Calu3 (cell line): ENCODE measurements at regions not wholly inside any gene's neighbourhood (a gene's known extent, or its start where the extent isn't known, plus 50 kb on each side); places are given as distances from the start of the nearest gene placed in this dataset.
A peak's percentile ranks its signal among the peaks of the same experiment; 100 is the strongest.

Source experiments
- BruUV-seq: library from RNA; stranded (reverse); fragments of 400-500 nt; replicated peaks from 2 replicates; lab custom pipeline; 2021; lab: Mats Ljungman, UMichigan
- CTCF ChIA-PET: fragments of 300-600 bp; sonication (Branson Sonifier 250); formaldehyde crosslinking; loops from one replicate; lab custom pipeline; 2022; ENCODE audit warnings: antibody characterized with exemption; lab: Charles Lee
- DNase-seq: peaks from one replicate; pipeline ENCODE4 v3.0.0; 2022
- H3K27ac Mint-ChIP-seq: one replicate; pipeline ENCODE4 v1.8.0; 2022; ENCODE audit warnings: mixed read lengths; ENCODE audit not compliant: unreplicated experiment
- H3K27me3 Mint-ChIP-seq: one replicate; pipeline ENCODE4 v1.8.0; 2022; ENCODE audit warnings: mixed read lengths; ENCODE audit not compliant: unreplicated experiment
- H3K36me3 Mint-ChIP-seq: one replicate; pipeline ENCODE4 v1.8.0; 2022; ENCODE audit warnings: mild to moderate bottlenecking, moderate library complexity, mixed read lengths; ENCODE audit not compliant: insufficient read depth, unreplicated experiment
- H3K4me1 Mint-ChIP-seq: one replicate; pipeline ENCODE4 v1.8.0; 2022; ENCODE audit warnings: mild to moderate bottlenecking, low read depth, mixed read lengths; ENCODE audit not compliant: unreplicated experiment
- H3K4me3 Mint-ChIP-seq: one replicate; pipeline ENCODE4 v1.8.0; 2022; ENCODE audit warnings: mild to moderate bottlenecking, low read depth, moderate library complexity, mixed read lengths; ENCODE audit not compliant: unreplicated experiment
- H3K9me3 Mint-ChIP-seq: one replicate; pipeline ENCODE4 v1.8.0; 2022; ENCODE audit warnings: low read depth, mixed read lengths; ENCODE audit not compliant: unreplicated experiment
- CTCF ChIP-seq: fragments of 200-600 bp; IDR thresholded peaks from one replicate; pipeline ENCODE4 v1.8.0; 2022; ENCODE audit warnings: antibody characterized with exemption; ENCODE audit not compliant: unreplicated experiment
- intact Hi-C: fragments of 100-400 bp; cut with micrococcal nuclease; formaldehyde crosslinking; loops from one replicate; pipeline ENCODE4 v1.10.0; 2022; ENCODE audit not compliant: unreplicated experiment

- intact Hi-C loops, result no loop called here
- H3K27ac Mint-ChIP-seq, result no peak overlapping the region
- H3K4me1 Mint-ChIP-seq, result no peaks in the 10 kb centered on the region
- H3K36me3 Mint-ChIP-seq, result no peaks in the 10 kb centered on the region
- no TSS peak for BruUV-seq
- no peak for TF ChIP-seq CTCF
- no peaks in the 10 kb centered on the region for H3K9me3 Mint-ChIP-seq
- DNase-seq, result peak; percentile 20
- CTCF ChIA-PET, result interaction anchor here (0.6 to 2.6 kb wide), 2 partner anchors 10 to 323 kb away, joined by 4 to 8 read pairs; no protein-coding TSS in a partner anchor
- H3K4me3 Mint-ChIP-seq, result no peak overlapping the region
- H3K27me3 Mint-ChIP-seq, result peaks cover 95% of the 10 kb centered on the region
Observed at GRCh38 chr17:74008196-74008595, 195.3 kb upstream of the RPL38 start.

GRCh38 chr17:74009056-74009625 lies 194.3 kb upstream of the RPL38 start:
- no peak for DNase-seq
- Mint-ChIP-seq H3K4me3 (no peak overlapping the region), H3K4me1 (no peaks in the 10 kb centered on the region), H3K27ac (no peak overlapping the region), H3K9me3 (no peaks in the 10 kb centered on the region), H3K27me3 (peaks cover 95% of the 10 kb centered on the region), H3K36me3 (no peaks in the 10 kb centered on the region)
- intact Hi-C loops, result no loop called here
- CTCF ChIA-PET, result interaction anchor here (2.6 kb wide), 1 partner anchor 11 kb away, joined by 8 read pairs; no protein-coding TSS in a partner anchor
- no TSS peak for BruUV-seq
- TF ChIP-seq CTCF, result no peak

- intact Hi-C loops, result no loop called here
- H3K27me3 Mint-ChIP-seq, result peaks cover 95% of the 10 kb centered on the region
- BruUV-seq, result no TSS peak
Observed at GRCh38 chr17:74010903-74011302, 192.6 kb upstream of the RPL38 start.

GRCh38 chr17:74011966-74012365 lies 191.5 kb upstream of the RPL38 start:
- Mint-ChIP-seq H3K4me1 (no peaks in the 10 kb centered on the region), H3K27me3 (peaks cover 100% of the 10 kb centered on the region), H3K36me3 (no peaks in the 10 kb centered on the region), H3K27ac (no peak overlapping the region), H3K9me3 (no peaks in the 10 kb centered on the region), H3K4me3 (no peak overlapping the region)
- intact Hi-C loops, result no loop called here
- BruUV-seq, result no TSS peak
- no peak for TF ChIP-seq CTCF
- CTCF ChIA-PET, result interaction anchor here (0.7 kb wide), 1 partner anchor 418 kb away, joined by 3 read pairs; no protein-coding TSS in a partner anchor
- DNase-seq, result no peak

More at GRCh38 chr17:74010903-74011302, 192.6 kb upstream of the RPL38 start:
- TF ChIP-seq CTCF, result no peak
- Mint-ChIP-seq H3K9me3 (no peaks in the 10 kb centered on the region), H3K4me1 (no peaks in the 10 kb centered on the region), H3K4me3 (no peak overlapping the region), H3K36me3 (no peaks in the 10 kb centered on the region), H3K27ac (no peak overlapping the region)
- CTCF ChIA-PET, result no interaction called here
- DNase-seq, result no peak
